HG03103 (cell line): ENCODE measurements at regions not wholly inside any gene's neighbourhood (a gene's known extent, or its start where the extent isn't known, plus 50 kb on each side); places are given as distances from the start of the nearest gene placed in this dataset.

Source experiments
- ATAC-seq: cut with Tn5 transposase; IDR thresholded peaks from one replicate; pipeline ENCODE4 v1.9.1; 2021; ENCODE audit warnings: low read depth; ENCODE audit not compliant: unreplicated experiment

DNA sequence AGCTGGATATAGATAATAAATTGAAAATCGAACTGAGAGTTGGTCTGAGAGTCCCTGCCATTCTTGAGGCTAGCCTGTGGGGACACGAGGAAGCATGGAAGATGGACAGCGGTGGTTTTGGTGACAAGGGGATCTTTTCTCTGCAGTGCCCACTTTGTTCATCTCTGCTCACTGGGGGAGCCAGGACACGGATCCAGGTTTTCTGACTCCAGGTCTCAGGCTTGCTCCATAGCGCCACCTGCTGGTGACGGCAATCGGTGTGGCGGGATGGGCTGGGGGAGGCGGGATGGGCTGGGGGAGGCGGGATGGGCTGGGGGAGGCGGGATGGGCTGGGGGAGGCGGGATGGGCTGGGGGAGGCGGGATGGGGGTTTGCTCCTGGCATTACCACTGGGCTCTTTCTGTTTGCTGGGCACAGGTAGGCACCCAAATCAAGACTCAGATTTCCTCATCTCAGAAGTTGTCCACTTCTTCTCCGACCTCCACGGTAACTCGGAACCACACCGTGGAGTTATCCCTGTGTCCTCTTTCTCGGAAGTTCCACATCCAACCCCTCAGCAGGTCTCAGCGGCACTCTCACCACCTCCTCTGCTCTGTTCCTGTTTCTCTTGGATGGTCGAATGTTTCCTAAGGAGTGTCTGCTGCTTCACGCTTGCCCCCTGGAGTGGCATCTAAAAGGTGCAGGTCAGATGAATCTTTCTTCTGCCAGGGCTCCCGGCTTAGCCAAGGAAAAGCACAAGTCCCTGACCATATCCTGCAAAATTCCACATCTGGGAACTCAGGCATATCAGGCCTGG is 142.4 kb downstream of the CYLD start:
- no peak for ATAC-seq

- ATAC-seq: no peak
Measured at GRCh38 chr16:50881956-50882355, 140.1 kb downstream of the CYLD start.

- ATAC-seq: no peak
Measured at GRCh38 chr16:50881331-50881830, 139.5 kb downstream of the CYLD start.

- ATAC-seq: no peak
Measured at GRCh38 chr16:50880926-50881325, 139.0 kb downstream of the CYLD start.

GRCh38 chr16:50879873-50880695 is 138.2 kb downstream of the CYLD start:
- ATAC-seq: no peak

GRCh38 chr16:50878966-50879615 is 137.2 kb downstream of the CYLD start:
- no peak for ATAC-seq

- no peak for ATAC-seq
Measured at GRCh38 chr16:50878536-50878935, 136.7 kb downstream of the CYLD start.

GRCh38 chr16:50876263-50876662 is 134.4 kb downstream of the CYLD start:
- ATAC-seq: no peak

GRCh38 chr16:50868577-50868976 is 126.7 kb downstream of the CYLD start:
- ATAC-seq: no peak

- no peak for ATAC-seq
Measured at GRCh38 chr16:50866806-50867205, 124.9 kb downstream of the CYLD start.

- no peak for ATAC-seq
Measured at GRCh38 chr16:50864386-50864785, 122.5 kb downstream of the CYLD start.

DNA sequence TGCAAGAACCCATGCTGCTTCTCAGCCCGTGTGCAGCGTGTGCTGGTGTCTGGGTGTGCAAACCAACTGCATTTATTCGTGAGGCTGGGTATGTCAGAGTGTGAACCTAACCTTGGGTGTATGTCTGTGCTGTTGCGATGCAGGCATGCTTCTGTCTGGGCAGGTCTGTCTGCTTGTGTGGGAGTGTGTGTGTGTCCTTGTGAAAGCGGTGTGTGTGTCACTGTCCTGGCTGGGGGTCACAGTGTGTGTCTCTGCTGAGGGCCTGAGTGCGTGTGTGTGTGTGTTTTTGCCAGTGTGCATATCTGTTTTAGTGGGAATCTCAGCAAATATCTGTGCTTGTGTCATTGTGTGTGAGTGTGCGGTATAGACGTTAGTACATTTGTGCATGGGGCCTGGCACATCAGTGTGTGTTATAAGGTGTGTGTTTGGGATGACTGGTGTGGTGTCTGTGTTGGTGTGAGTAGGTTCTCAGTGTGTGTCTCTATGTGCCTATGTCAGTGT is 121.8 kb downstream of the CYLD start:
- no peak for ATAC-seq

GRCh38 chr16:50862818-50863643 is 121.1 kb downstream of the CYLD start:
- ATAC-seq: no peak

DNA sequence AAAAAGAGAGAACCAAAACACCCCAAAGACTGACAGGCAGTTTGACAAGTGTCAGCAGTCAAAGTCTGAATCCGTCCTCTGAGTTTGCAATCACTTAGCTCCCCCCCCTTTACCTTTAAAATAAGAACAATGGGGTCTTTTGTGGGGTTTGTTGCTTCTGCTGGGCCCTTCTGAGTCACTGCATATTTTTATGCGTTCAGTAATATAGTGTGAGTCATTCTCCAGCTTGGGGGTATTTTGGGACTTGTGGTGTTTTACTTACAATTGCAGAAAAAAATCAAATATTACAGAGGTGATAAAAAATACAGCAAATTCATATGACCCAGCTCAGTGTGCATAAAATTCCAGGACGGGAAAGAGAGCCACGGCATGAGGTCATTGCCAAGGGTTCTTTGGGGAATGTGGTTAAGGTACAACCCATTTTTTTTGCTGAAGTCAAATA is 120.1 kb downstream of the CYLD start:
- no peak for ATAC-seq

DNA sequence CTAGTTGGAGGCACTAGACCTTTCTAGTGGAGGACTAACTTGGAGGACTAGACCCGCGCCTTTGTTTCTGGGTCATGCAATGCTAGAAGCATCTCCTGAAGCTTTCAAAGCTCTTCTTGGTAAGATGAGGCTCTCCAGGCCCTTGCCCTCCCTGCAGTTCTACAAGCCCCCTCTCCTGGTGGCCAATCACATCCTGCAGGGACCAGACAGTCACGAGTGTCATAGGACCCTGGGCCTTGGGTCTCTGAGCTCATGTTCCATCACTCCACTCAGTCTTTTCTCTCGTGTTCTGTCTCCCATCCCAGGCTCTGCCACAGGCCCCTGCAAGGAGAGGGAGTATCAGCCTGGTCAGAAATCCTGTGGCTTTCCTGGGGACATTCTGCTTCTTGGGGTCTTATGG is 119.6 kb downstream of the CYLD start:
- no peak for ATAC-seq

- no peak for ATAC-seq
Measured at GRCh38 chr16:50859628-50860360, 117.9 kb downstream of the CYLD start.

DNA sequence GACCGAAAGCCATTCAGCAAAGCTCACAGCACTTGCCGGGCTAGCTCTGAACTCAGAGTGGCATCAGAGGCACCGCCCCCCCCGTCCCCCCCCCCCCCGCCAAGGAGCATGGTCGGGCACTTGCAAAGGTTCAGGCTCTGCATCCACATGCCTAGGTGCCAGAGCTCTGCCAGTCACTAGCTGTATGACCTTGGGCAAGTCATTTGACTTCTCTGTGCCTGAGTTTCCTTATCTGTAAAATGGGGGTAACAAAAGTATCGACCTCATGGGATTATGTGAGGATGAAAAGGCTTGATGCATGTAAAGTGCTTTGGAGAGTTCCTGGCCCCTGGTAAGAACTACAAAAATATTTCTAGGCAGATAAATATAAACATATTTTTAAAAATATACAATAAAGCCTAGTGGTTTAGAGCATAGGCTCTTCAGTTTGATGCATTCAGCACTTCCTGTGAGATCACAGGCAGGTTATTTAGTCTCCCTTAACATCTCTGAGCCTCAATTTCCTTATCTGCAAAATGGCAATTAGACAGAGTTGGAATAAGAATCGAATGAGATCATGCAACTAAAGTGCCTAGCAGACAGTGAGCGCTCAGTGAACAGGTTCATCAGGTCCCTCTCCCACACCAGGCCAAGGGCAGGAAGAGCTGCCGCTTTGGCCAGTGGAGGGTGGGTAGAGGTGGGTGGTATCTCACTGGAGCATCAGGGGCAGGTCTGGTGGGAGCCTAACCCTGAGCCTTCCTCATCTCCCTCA is 117.2 kb downstream of the CYLD start:
- no peak for ATAC-seq

- no peak for ATAC-seq
Measured at GRCh38 chr16:50858376-50858775, 116.5 kb downstream of the CYLD start.

- ATAC-seq: no peak
Measured at GRCh38 chr16:50857881-50858280, 116.0 kb downstream of the CYLD start.
